Medulla oblongata (tissue), 1 donor: ENCODE measurements at regions not wholly inside any gene's neighbourhood (a gene's known extent, or its start where the extent isn't known, plus 50 kb on each side); places are given as distances from the start of the nearest gene placed in this dataset.
"Not testable (repeated sequence)": the region's sequence is repeated elsewhere in the genome, so short reads cannot be mapped to it uniquely, and the experiment has no call there.

Experiments
- DNase-seq: peaks from one replicate; pipeline ENCODE4 v3.0.0-alpha.2; 2015; ENCODE audit errors: extremely low spot score

- DNase-seq, result no peak
These were observed 84.7 kb downstream of the SCN11A start for GRCh38 chr3:38966811-38967692.

GRCh38 chr3:38964646-38965045 is 87.1 kb downstream of the SCN11A start:
- no peak for DNase-seq

GRCh38 chr3:38964204-38964603 is 87.5 kb downstream of the SCN11A start:
- no peak for DNase-seq

GRCh38 chr3:38960953-38961622 is 90.7 kb downstream of the SCN11A start:
- peak; percentile 58 for DNase-seq

GRCh38 chr3:38960042-38960622 is 91.6 kb downstream of the SCN11A start:
- DNase-seq, result no peak

- DNase-seq, result no peak
These were observed 93.6 kb downstream of the SCN11A start for GRCh38 chr3:38958026-38958720.

GRCh38 chr3:38957296-38957695 is 94.4 kb downstream of the SCN11A start:
- no peak for DNase-seq

GRCh38 chr3:38952721-38953120 is 99.0 kb downstream of the SCN11A start:
- DNase-seq, result no peak

GRCh38 chr3:38951167-38951566 is 100.6 kb downstream of the SCN11A start:
- not testable (repeated sequence) for DNase-seq

- DNase-seq, result peak; percentile 7
These were observed 101.2 kb downstream of the SCN11A start for GRCh38 chr3:38950581-38950980.

GRCh38 chr3:38949994-38950393 is 101.8 kb downstream of the SCN11A start:
- DNase-seq, result no peak

- DNase-seq, result no peak
These were observed 111.3 kb downstream of the SCN11A start for GRCh38 chr3:38940394-38940793.

GRCh38 chr3:38925351-38925750 is 109.3 kb upstream of the SCN10A start:
- no peak for DNase-seq

GRCh38 chr3:38916706-38917105 is 100.7 kb upstream of the SCN10A start:
- DNase-seq, result no peak

- DNase-seq, result no peak
These were observed 91.4 kb upstream of the SCN10A start for GRCh38 chr3:38907426-38907825.

- DNase-seq, result no peak
These were observed 74.4 kb upstream of the SCN10A start for GRCh38 chr3:38890426-38890825.

- DNase-seq, result no peak
These were observed 62.6 kb upstream of the SCN10A start for GRCh38 chr3:38878646-38879045.
